ACHN (cell line): ENCODE measurements at regions not wholly inside any gene's neighbourhood (a gene's known extent, or its start where the extent isn't known, plus 50 kb on each side); places are given as distances from the start of the nearest gene placed in this dataset.
"Not testable (repeated sequence)": the region's sequence is repeated elsewhere in the genome, so short reads cannot be mapped to it uniquely, and the experiment has no call there.

ENCODE experiments used
- DNase-seq: peaks from one replicate; pipeline ENCODE4 v3.0.0-alpha.2; 2015
- in situ Hi-C: cut with HindIII; loops from 2 replicates; pipeline ENCODE4 v1.10.0; 2017; ENCODE audit warnings: low sequenced_read_pairs, low pct_ligation_motif_present, low pct_unique_long_range_greater_than_20kb

- DNase-seq = no peak
- in situ Hi-C loops = no loop called here
These were observed 121.4 kb upstream of the MB21D2 start for GRCh38 chr3:193039058-193039457.

DNA sequence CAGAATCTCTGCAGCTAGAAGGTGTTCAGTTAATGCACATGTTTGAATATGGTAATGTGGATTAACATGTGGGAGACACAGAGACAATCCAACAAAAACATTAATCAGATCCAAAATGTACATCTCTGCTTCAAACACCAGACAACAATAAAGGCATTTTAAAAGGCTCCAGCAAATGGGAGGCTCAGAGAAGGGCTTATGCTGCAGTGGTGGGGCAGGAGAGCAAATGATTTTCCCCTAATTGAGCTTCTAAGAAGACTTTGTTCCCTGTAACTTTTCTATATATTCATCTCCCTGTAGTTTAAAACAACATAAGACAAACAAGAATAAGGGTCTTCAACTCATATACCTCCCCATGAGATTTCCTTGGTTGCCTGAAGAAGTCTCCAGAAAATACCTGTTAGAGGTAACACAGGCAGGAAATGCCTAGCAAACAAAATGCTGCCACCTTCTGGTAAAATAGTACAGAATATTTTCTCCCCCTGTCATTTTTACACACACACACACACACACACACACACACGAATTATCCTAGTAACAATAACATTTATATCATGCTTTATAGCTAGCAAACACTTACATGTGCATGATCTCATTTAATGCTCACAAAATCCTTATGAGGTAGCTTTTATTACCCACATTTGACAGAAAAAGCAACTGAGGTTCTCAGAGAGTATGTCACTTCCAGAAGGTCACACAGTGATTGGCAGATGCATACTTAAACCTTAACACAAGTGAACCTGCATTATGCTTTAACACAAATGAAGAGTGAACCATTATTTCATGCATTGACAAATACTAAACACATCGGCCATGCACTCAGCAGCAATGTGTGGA is 123.4 kb upstream of the MB21D2 start:
- in situ Hi-C loops = no loop called here

GRCh38 chr3:193046371-193046770 is 128.7 kb upstream of the MB21D2 start:
- no peak for DNase-seq
- in situ Hi-C loops = no loop called here

More for the DNA sequence above, 123.4 kb upstream of the MB21D2 start:
- peak; percentile 64 for DNase-seq

GRCh38 chr3:193047461-193047860 is 129.8 kb upstream of the MB21D2 start:
- DNase-seq, in situ Hi-C loops: not testable (repeated sequence)

GRCh38 chr3:193048127-193048526 is 130.5 kb upstream of the MB21D2 start:
- in situ Hi-C loops = no loop called here
- DNase-seq = no peak

GRCh38 chr3:193049935-193050334 is 132.3 kb upstream of the MB21D2 start:
- in situ Hi-C loops = no loop called here

GRCh38 chr3:193051314-193051713 is 133.7 kb upstream of the MB21D2 start:
- in situ Hi-C loops = no loop called here
- DNase-seq = no peak

More at GRCh38 chr3:193049935-193050334, 132.3 kb upstream of the MB21D2 start:
- DNase-seq = no peak

DNA sequence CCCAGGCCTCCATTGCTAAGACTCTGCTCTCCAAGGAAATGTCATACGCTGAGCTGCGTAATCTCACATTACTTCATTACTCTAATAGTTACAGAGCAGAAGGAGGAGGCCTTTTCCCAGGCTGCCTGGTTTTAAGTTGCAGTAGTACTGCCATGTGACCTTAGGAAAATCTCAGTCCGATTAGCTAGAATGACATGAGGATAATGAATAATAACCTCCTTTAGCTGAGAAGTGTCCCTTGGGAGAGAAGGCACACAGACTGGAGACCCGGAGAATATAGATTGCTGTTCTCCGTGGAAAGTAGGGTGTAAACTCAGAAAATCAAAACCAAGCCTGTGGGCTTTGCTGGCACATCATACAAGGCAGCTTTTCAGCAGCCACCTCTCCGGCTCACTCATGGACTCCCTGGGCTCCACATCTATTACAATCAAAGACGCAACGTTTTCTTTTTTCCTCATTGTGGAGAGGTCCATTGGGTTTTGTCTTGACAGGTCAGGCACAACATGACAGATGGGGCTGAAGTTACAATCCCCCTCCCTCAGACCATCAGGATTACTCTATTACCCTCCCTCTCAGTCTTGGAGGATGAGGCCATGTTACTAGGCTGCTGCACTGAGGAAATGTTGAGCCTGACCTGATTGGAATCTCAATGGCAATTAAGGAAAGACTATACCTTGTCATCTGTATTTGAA is 134.8 kb upstream of the MB21D2 start:
- in situ Hi-C loops = no loop called here
- no peak for DNase-seq

DNA sequence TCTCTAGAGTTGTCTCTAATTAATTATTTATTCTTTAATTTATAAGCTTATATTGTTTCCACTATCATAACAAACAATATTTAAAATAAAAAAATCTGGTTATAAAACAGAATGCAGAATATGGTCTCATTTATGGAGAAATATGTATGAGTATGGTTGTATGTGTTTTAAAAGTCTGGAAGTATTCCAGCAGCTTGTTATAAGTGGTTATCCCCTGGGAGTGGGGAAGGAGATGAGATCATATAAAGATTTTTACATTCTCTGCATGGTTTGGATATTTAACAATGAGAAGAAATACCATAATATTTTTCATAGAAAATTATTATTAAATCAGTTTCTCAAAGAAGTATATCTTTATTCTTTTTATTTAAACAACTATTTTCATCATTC is 135.4 kb upstream of the MB21D2 start:
- in situ Hi-C loops = no loop called here
- DNase-seq = no peak

DNA sequence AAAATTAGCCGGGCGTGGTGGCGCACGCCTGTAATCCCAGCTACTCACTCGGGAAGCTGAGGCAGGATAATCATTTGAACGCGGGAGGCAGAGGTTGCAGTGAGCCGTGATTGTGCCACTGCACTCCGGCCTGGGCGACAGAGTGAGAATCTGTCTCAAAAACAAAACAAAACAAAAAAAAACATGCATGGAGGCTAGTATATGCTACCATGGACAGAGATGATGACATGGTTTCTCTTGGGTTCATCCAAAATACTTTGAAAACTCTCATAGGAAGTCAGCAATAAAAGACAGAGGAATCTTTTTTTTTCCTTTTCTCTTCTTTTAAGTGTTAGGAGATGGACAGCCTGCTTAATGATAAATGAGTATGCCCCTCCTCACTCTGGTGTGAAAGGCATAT is 137.7 kb upstream of the MB21D2 start:
- DNase-seq = no peak
- in situ Hi-C loops = no loop called here

DNA sequence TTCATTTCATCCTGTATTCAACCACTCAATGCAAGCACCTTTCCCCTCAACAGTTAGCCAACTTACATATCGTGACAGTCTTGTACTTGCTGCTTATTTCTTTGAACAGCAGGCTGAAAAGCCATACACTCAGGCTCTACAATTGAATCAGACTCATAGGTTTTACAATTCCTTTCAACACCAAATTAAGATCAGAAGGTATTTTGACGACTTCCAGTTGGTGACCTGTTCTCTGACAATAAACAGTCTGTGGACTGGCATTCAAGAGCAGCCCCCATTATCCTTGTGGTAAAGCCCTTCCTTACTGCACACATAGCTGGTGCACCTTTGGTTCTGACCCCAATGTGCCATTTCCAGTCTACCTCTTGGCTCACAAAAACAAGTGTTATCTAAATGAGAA is 140.0 kb upstream of the MB21D2 start:
- in situ Hi-C loops = no loop called here
- no peak for DNase-seq

DNA sequence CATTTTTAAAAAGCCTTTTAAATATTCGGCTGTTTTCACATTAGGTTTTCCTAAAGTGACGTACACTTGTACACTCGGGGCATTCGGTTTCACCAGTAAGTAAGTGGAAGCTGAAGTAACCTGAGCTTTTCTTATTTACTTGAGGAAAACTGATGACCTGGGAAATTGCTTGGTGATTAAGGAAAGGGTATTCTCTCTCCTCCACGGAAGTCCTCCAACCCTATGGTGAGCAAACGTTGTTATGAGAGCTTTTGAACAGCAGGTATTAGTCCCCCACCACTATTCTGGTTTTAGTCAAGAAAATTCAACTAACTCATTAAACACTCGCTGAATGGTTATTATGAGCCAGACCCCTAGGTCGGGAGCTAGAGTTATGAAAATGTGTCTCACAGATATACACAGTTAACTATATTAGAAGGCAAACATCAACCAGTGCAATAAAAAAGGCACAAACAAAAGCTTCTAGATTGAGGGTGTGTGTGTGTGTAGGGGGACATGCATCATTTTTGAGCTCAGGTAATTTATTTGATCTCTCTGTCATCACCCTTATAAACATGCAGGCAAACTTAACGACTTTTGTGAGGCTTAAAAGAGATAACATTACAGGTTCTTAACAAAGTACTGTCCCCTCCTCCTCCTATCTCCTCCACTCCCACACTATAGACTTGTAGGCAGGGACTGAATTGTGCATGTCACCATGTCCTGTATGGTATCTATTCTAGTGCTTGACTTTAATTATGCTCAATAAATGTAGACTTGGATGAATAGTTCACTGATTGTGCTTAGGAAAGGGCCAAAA is 143.3 kb upstream of the MB21D2 start:
- in situ Hi-C loops = no loop called here
- DNase-seq = no peak

GRCh38 chr3:193068365-193068764 is 150.7 kb upstream of the MB21D2 start:
- no peak for DNase-seq
- in situ Hi-C loops = no loop called here

DNA sequence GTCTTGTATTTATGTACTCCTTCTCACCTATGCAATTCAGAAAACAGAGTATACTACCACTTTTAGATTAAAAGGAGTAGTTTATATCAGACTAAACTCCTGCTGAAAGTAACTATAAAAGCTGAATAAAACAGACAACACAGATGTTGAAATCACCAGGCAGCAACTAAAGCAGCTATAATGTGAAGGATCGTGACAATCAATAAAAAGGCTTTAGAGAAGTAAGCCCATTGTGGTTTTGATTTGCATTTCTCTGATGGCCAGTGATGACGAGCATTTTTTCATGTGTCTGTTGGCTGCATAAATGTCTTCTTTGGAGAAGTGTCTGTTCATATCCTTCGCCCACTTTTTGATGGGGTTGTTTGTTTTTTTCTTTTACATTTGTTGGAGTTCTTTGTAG is 152.1 kb upstream of the MB21D2 start:
- in situ Hi-C loops = not testable (repeated sequence)

DNA sequence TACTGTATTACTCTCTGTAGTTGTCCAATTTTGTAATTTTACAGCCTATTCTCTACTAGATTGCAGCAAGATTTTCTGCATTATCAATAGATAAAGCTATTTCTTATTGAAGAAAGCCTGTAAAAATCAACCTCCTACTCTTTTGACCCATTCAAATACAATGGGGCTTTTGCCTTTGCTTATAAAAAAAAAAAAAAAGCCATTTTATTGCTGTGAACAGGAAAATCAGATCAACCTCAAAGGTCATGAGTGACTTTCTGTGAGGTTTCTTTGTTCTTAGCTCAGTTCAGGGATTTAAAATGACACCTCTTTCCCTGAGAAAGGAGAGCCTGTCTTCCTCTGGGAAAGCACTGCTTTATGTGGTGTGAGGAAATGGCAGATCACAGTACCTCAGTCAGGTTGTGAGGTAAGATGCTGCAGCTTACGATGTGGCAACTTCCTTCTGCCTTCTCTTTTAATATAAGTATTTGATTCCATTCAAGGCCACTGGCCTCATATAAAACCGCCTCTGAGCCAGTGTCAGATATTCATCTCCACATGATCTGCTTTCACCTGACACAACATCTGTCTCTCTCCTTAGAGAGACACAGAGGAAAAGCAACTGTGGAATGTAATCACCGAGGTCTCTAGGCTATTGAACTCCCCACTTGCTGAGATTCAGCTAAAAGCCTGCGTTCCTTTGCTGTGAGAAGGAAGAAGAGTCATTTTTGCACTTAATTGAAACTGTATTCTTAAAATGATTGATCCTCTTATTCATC is 161.5 kb upstream of the MB21D2 start:
- in situ Hi-C loops = no loop called here
- no peak for DNase-seq

More for the DNA sequence above, 152.1 kb upstream of the MB21D2 start:
- DNase-seq = not testable (repeated sequence)

GRCh38 chr3:193080821-193081365 is 160.1 kb upstream of the PLAAT1 start:
- in situ Hi-C loops = no loop called here
- no peak for DNase-seq

GRCh38 chr3:193085655-193086054 is 155.4 kb upstream of the PLAAT1 start:
- no peak for DNase-seq
- in situ Hi-C loops = no loop called here

GRCh38 chr3:193086681-193087080 is 154.3 kb upstream of the PLAAT1 start:
- DNase-seq = no peak
- in situ Hi-C loops = no loop called here
